WERI-Rb-1 (cell line): ENCODE measurements at regions not wholly inside any gene's neighbourhood (a gene's known extent, or its start where the extent isn't known, plus 50 kb on each side); places are given as distances from the start of the nearest gene placed in this dataset.

Experiments used
- DNase-seq: peaks from one replicate; pipeline ENCODE4 v3.0.0-alpha.2; 2020
- H3K27ac ChIP-seq: fragments of 250-450 bp; sonication (Bioruptor Pico); 2 replicates; pipeline ENCODE4 v1.5.1; 2020; ENCODE audit warnings: mild to moderate bottlenecking, moderate library complexity
- H3K27me3 ChIP-seq: fragments of 250-450 bp; sonication (Bioruptor Pico); 2 replicates; pipeline ENCODE4 v1.5.1; 2021; ENCODE audit warnings: mild to moderate bottlenecking, low read depth, moderate library complexity; ENCODE audit not compliant: insufficient read depth, severe bottlenecking
- H3K36me3 ChIP-seq: fragments of 250-450 bp; sonication (Bioruptor Pico); 2 replicates; pipeline ENCODE4 v1.5.1; 2020; ENCODE audit warnings: mild to moderate bottlenecking, moderate library complexity
- H3K4me3 ChIP-seq: 2 replicates; pipeline ENCODE4 v1.5.1; 2011; ENCODE audit warnings: low read depth, mild to moderate bottlenecking, control low read depth, low read length
- H3K9me3 ChIP-seq: fragments of 250-450 bp; sonication (Bioruptor Pico); 2 replicates; pipeline ENCODE4 v1.5.1; 2021; ENCODE audit warnings: mild to moderate bottlenecking, moderate library complexity; ENCODE audit not compliant: severe bottlenecking
- TF ChIP-seq, protein P1 (sequence below): IDR thresholded peaks from 2 replicates; pipeline ENCODE4 v1.5.1; 2011; ENCODE audit warnings: low read depth, mild to moderate bottlenecking, control low read depth, inconsistent platforms, low read length

DNA sequence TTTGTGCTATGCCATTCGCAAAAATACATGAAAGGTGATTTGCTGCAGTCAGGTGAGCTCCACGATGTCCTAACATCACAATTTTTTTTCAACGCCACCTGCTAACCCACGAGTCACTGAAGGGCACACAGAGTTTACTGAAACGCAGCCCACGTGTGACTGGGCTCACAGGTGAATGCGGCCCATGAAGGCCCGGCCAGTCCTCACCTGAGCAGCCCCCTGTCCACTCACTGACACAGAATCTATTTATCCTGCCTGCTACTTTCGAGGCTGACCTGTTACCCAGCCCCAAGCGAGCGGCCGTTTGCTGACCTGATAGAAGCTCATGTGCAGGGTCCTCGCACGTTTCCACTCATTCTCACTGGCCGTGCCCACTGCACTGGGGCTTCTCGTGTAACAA lies 121.9 kb upstream of the SOX1 start:
- DNase-seq, result no peak
- no peak overlapping the region for H3K4me3 ChIP-seq
- H3K27ac ChIP-seq, result no peak overlapping the region
- TF ChIP-seq, protein P1, sequence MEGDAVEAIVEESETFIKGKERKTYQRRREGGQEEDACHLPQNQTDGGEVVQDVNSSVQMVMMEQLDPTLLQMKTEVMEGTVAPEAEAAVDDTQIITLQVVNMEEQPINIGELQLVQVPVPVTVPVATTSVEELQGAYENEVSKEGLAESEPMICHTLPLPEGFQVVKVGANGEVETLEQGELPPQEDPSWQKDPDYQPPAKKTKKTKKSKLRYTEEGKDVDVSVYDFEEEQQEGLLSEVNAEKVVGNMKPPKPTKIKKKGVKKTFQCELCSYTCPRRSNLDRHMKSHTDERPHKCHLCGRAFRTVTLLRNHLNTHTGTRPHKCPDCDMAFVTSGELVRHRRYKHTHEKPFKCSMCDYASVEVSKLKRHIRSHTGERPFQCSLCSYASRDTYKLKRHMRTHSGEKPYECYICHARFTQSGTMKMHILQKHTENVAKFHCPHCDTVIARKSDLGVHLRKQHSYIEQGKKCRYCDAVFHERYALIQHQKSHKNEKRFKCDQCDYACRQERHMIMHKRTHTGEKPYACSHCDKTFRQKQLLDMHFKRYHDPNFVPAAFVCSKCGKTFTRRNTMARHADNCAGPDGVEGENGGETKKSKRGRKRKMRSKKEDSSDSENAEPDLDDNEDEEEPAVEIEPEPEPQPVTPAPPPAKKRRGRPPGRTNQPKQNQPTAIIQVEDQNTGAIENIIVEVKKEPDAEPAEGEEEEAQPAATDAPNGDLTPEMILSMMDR, result no peak
- no peaks in the 10 kb centered on the region for H3K9me3 ChIP-seq
- H3K27me3 ChIP-seq, result peaks cover 97% of the 10 kb centered on the region
- no peaks in the 10 kb centered on the region for H3K36me3 ChIP-seq

DNA sequence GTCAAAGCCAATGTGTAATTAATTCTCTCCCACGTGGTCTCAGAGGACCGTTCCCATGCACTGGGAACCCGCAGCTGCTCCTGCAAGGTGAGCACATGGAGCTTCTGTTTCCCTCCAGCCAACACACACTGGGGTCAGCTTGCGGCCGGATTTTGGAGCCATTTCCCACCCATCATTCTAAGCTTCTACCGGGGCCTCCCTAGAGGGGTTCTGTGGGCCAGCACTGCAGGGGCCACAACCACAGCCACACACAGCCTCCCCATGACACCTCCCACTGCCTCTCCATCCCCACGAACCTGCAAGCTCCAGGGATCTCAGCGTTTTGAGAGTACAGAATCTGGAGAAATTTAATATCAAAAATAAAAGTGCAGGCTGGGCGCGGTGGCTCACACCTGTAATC lies 120.7 kb upstream of the SOX1 start:
- Histone ChIP-seq H3K27me3 (peaks cover 98% of the 10 kb centered on the region), H3K36me3 (no peaks in the 10 kb centered on the region), H3K27ac (no peak overlapping the region), H3K9me3 (peaks cover under 1% of the 10 kb centered on the region), H3K4me3 (no peak overlapping the region)
- TF ChIP-seq, protein P1, result no peak
- DNase-seq, result no peak

DNA sequence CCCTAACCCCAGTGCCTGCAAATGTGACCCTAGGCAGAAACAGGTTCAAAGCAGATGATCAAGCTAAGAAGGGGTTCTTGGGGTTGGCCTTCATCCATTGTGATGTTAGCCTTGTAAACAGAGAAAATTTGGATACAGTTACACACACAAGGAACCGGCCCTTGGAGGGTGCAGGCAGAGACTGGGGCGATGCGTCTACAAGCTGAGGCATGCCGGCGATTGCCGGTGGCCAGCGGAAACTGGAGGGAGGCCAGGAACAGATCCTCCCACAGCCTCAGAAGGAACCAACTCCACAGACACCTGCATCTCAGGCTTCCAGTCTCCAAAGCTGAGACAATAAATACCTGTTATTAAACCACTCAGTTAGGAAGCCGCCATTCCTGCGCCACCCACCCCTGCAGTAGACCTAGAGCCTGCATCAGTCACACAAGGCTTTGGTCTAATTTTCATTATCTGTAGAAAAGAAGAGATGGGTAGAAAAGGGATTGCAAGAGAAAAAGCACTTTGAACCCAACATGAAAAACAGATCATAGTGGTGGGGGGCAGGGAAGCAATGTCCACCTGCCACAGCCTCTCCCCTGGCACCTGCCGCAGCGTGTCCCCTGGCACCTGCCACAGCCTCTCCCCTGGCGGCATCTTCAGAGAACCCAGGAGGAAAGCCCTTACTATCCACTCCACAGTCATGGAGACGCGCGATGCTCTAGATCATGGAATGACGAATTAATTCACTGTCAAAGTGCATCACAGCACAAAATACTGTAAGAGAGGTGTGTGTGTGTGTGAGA lies 119.7 kb upstream of the SOX1 start:
- TF ChIP-seq, protein P1, result no peak
- DNase-seq, result no peak
- Histone ChIP-seq H3K36me3 (no peaks in the 10 kb centered on the region), H3K27ac (no peak overlapping the region), H3K27me3 (peaks cover 98% of the 10 kb centered on the region), H3K4me3 (no peak overlapping the region), H3K9me3 (peaks cover 4% of the 10 kb centered on the region)

DNA sequence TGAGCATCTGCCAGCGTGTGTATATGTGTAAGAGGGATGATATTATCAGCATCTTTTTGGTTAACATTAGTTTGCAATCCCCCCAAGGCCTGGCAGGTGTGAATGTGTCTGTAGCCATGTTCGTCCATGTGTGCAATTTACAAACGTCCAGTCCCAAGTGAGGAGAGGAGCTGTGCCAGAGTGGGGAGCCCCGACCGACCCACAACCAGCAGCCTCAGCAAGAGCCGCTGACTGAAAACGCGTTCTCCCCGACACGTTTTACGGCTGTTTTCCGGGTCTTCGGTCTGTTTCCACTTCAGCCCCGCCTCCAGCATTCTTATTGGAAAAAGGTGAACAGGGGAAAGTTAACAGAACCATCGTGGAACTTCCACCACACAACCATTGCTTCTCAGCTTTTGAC lies 119.1 kb upstream of the SOX1 start:
- H3K9me3 ChIP-seq, result peaks cover 4% of the 10 kb centered on the region
- no peak overlapping the region for H3K27ac ChIP-seq
- DNase-seq, result no peak
- TF ChIP-seq, protein P1, result no peak
- H3K27me3 ChIP-seq, result peaks cover 98% of the 10 kb centered on the region
- H3K4me3 ChIP-seq, result no peak overlapping the region
- H3K36me3 ChIP-seq, result no peaks in the 10 kb centered on the region

DNA sequence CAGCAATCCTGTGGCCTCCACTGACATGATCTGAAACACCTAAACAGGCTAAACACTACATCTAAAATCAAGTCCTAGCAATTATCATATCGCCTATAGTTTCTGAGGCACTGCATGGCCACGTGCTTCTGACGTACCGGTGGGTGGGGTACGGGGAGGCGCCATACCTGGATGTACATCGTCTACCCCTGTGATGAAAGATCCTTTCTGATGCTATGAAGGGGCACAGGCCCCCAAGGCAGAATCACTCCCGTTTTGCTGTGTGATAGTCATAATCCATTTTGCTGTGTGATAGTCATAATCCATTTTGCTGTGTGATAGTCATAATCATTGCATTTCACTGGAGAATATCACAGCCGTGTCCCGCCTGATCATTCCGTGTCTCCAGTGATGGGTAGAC lies 118.7 kb upstream of the SOX1 start:
- H3K27ac ChIP-seq, result no peak overlapping the region
- TF ChIP-seq, protein P1, result no peak
- peaks cover 4% of the 10 kb centered on the region for H3K9me3 ChIP-seq
- DNase-seq, result no peak
- H3K4me3 ChIP-seq, result no peak overlapping the region
- peaks cover 98% of the 10 kb centered on the region for H3K27me3 ChIP-seq
- H3K36me3 ChIP-seq, result no peaks in the 10 kb centered on the region

DNA sequence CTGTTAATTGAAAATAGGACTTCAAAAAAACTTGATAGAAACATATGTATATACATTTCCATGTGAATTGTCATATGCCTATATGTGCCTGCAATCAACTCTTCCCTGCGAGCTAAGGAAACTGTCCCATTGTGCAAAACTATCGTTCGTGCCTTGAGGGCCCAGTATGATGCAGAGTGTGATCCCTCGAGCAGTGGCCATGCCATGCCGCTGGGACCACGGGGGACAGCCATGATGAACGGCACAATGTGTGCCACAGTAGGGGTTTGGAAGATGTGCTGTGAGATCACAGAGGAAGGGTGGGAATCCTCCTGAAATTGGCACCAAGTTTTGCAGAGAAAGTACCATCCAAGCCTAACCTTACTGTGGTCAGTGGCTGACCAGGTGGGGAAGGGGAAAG lies 118.1 kb upstream of the SOX1 start:
- Histone ChIP-seq H3K27ac (no peak overlapping the region), H3K36me3 (no peaks in the 10 kb centered on the region), H3K9me3 (peaks cover 4% of the 10 kb centered on the region), H3K4me3 (no peak overlapping the region), H3K27me3 (peaks cover 98% of the 10 kb centered on the region)
- TF ChIP-seq, protein P1, result no peak
- DNase-seq, result no peak
